SK-N-SH (cell line): ENCODE measurements at regions not wholly inside any gene's neighbourhood (a gene's known extent, or its start where the extent isn't known, plus 50 kb on each side); places are given as distances from the start of the nearest gene placed in this dataset.
"Not testable (repeated sequence)": the region's sequence is repeated elsewhere in the genome, so short reads cannot be mapped to it uniquely, and the experiment has no call there.

Experiments used
- CTCF ChIA-PET: fragments of 300-600, 350-600 bp; formaldehyde crosslinking; extraction: SDS; loops from one replicate; lab custom pipeline; 2021; lab: Yijun Ruan, JAX
- POLR2A ChIA-PET: fragments of 350-600 bp; sonication (Branson Sonifier 250); formaldehyde crosslinking; extraction: SDS; loops from one replicate; lab custom pipeline; 2020; ENCODE audit warnings: antibody characterized with exemption, inconsistent platforms; lab: Yijun Ruan, JAX
- DNase-seq: peaks from one replicate; pipeline ENCODE4 v3.0.0; 2012
- H2AFZ ChIP-seq: fragments of 200-600 bp; sonication (generic); 2 replicates; pipeline ENCODE4 v1.8.1; 2016; ENCODE audit warnings: antibody characterized with exemption, mild to moderate bottlenecking, low read depth
- H3F3A ChIP-seq: fragments of 200-600 bp; sonication (generic); replicated peaks from 2 replicates; pipeline ENCODE3; 2016; ENCODE audit warnings: antibody characterized with exemption, mild to moderate bottlenecking; ENCODE audit not compliant: insufficient read depth
- H3K27ac ChIP-seq, 2 experiments: fragments of 200-500 bp in 1 of 2; fragments of 200-600 bp in 1 of 2; sonication (Bioruptor generic) in 1 of 2; sonication (generic), shearing (Covaris generic) in 1 of 2; 2 replicates each; pipeline versions ENCODE4 v1.5.1 to v1.6.1; 2014 to 2016; ENCODE audit warnings: low read depth in 2 of 2, inconsistent platforms in 1 of 2, low read length in 1 of 2, mild to moderate bottlenecking in 1 of 2, mixed read lengths in 1 of 2
- H3K27me3 ChIP-seq: fragments of 200-600 bp; sonication (generic), shearing (Covaris generic); 2 replicates; pipeline ENCODE4 v1.6.1; 2016; ENCODE audit warnings: mixed run types; ENCODE audit not compliant: insufficient read depth
- H3K36me3 ChIP-seq, 2 experiments: fragments of 200-500 bp in 1 of 2; fragments of 200-600 bp in 1 of 2; sonication (Bioruptor generic) in 1 of 2; sonication (generic) in 1 of 2; replicated peaks in 1 of 2; 2 replicates each; pipeline versions ENCODE3 to v1.5.1; 2014 to 2016; ENCODE audit warnings: low read length in 1 of 2, mild to moderate bottlenecking in 1 of 2; ENCODE audit not compliant: insufficient read depth in 2 of 2, control insufficient read depth in 1 of 2
- H3K4me1 ChIP-seq, 2 experiments: fragments of 200-500 bp in 1 of 2; fragments of 200-600 bp in 1 of 2; sonication (Bioruptor generic) in 1 of 2; sonication (generic), shearing (Covaris generic) in 1 of 2; 2 replicates each; pipeline versions ENCODE4 v1.5.1 to v1.6.1; 2014 to 2016; ENCODE audit warnings: low read depth in 1 of 2, low read length in 1 of 2, mixed run types in 1 of 2; ENCODE audit not compliant: insufficient read depth in 2 of 2, control insufficient read depth in 1 of 2
- H3K4me2 ChIP-seq: fragments of 200-600 bp; sonication (generic), shearing (Covaris generic); 2 replicates; pipeline ENCODE4 v1.6.1; 2017; ENCODE audit warnings: mixed run types
- H3K4me3 ChIP-seq, 2 experiments: fragments of 200-500 bp in 1 of 2; fragments of 200-600 bp in 1 of 2; sonication (Bioruptor generic) in 1 of 2; sonication (generic), shearing (Covaris generic) in 1 of 2; 2 replicates each; pipeline versions ENCODE4 v1.5.1 to v1.8.1; 2014 to 2016; ENCODE audit warnings: low read depth in 2 of 2, inconsistent platforms in 1 of 2, low read length in 1 of 2, mild to moderate bottlenecking in 1 of 2, mixed read lengths in 1 of 2, moderate library complexity in 1 of 2
- H3K79me2 ChIP-seq: fragments of 200-600 bp; sonication (generic); 2 replicates; pipeline ENCODE4 v1.8.1; 2017; ENCODE audit warnings: mild to moderate bottlenecking; ENCODE audit not compliant: insufficient read depth
- H3K9ac ChIP-seq: fragments of 200-600 bp; sonication (generic); 2 replicates; pipeline ENCODE4 v1.6.1; 2017; ENCODE audit warnings: mixed run types
- H3K9me2 ChIP-seq: fragments of 200-600 bp; sonication (generic); 2 replicates; pipeline ENCODE4 v1.6.1; 2017; ENCODE audit warnings: mixed run types
- H3K9me3 ChIP-seq: fragments of 200-600 bp; sonication (generic); 2 replicates; pipeline ENCODE4 v1.6.1; 2017; ENCODE audit warnings: mixed run types, mild to moderate bottlenecking, moderate library complexity
- H4K20me1 ChIP-seq: fragments of 200-600 bp; sonication (generic); 2 replicates; pipeline ENCODE4 v1.6.1; 2017; ENCODE audit warnings: mild to moderate bottlenecking, mixed run types; ENCODE audit not compliant: insufficient read depth
- FOXM1 ChIP-seq: IDR thresholded peaks from 2 replicates; pipeline ENCODE4 v1.4.0; 2012; ENCODE audit warnings: low read depth, mild to moderate bottlenecking
- GABPA ChIP-seq: IDR thresholded peaks from 2 replicates; pipeline ENCODE4 v1.4.0; 2012; ENCODE audit warnings: low read depth, mild to moderate bottlenecking
- RFX5 ChIP-seq: IDR thresholded peaks from 2 replicates; pipeline ENCODE4 v1.6.1; 2012; ENCODE audit warnings: mild to moderate bottlenecking, improper control_type of control experiment, low read length
- SIN3A ChIP-seq: IDR thresholded peaks from 2 replicates; pipeline ENCODE4 v1.6.1; 2012; ENCODE audit warnings: low read depth, mild to moderate bottlenecking, low read length, moderate library complexity, borderline replicate concordance
- TEAD4 ChIP-seq: IDR thresholded peaks from 2 replicates; pipeline ENCODE4 v1.4.0; 2012; ENCODE audit warnings: mild to moderate bottlenecking, borderline replicate concordance; ENCODE audit not compliant: insufficient read depth
- YY1 ChIP-seq: IDR thresholded peaks from 2 replicates; pipeline ENCODE4 v1.4.0; 2012; ENCODE audit warnings: low read depth, mild to moderate bottlenecking
- WGBS: methylation state at CpG from one replicate; pipeline ENCODE4 v1.1.6; 2017; ENCODE audit warnings: low lambda C conversion rate; 5-methylcytosine and 5-hydroxymethylcytosine counted together
- TF ChIP-seq, protein P1 (sequence below): IDR thresholded peaks from 2 replicates; pipeline ENCODE4 v1.4.0; 2012; ENCODE audit warnings: low read depth
- TF ChIP-seq, protein P2 (sequence below): fragments of 200-600 bp; sonication (generic); IDR thresholded peaks from 2 replicates; pipeline ENCODE4 v1.6.1; 2017; ENCODE audit warnings: antibody characterized with exemption, mild to moderate bottlenecking, moderate library complexity

DNA sequence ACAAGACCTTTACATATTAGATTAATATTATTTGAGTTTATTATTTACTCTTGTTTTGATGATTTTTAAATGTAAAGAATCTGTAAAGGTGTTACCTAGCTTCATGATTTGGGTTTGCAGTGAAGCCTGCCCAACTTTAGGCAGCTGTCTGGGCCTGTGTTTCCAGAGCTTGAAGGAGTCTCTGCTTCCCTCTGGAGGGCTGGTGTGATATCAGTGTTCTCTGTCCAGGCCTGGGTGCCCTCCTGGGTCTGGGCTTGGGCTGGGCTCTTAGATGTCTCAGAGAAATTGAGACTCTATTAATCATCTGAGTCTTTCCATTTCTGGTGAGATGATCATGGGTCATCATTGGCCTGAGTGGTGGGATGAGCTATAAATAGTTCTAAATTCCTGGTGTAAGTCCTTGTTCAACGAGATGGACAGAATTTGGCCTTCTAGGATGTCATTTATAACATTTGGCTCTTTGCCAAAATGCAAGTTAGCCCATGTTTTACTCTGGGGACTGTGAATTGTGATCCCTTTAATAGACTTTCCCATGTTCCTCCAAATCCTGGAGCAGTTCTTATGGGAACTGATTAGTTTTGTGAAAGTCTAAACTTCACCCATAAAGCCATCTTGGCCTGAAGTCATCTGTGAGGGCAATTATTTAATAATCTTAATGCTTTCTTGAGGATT, 397.3 kb downstream of the TMEM121 start:
- H3F3A ChIP-seq, POLR2A ChIA-PET, DNase-seq, H3K36me3 ChIP-seq, H3K9ac ChIP-seq, H3K27ac ChIP-seq, H3K9me2 ChIP-seq, H3K4me3 ChIP-seq, H4K20me1 ChIP-seq, H3K79me2 ChIP-seq, H2AFZ ChIP-seq, H3K4me1 ChIP-seq, H3K4me2 ChIP-seq, H3K9me3 ChIP-seq, H3K27me3 ChIP-seq: not testable (repeated sequence)
- 0% methylated on average over 1 of the region's 1 CpG for WGBS
- CTCF ChIA-PET: interaction anchor here (1.2 to 1.5 kb wide), 2 partner anchors 21 to 96 kb away, joined by 3 to 7 read pairs; no protein-coding TSS in a partner anchor

DNA sequence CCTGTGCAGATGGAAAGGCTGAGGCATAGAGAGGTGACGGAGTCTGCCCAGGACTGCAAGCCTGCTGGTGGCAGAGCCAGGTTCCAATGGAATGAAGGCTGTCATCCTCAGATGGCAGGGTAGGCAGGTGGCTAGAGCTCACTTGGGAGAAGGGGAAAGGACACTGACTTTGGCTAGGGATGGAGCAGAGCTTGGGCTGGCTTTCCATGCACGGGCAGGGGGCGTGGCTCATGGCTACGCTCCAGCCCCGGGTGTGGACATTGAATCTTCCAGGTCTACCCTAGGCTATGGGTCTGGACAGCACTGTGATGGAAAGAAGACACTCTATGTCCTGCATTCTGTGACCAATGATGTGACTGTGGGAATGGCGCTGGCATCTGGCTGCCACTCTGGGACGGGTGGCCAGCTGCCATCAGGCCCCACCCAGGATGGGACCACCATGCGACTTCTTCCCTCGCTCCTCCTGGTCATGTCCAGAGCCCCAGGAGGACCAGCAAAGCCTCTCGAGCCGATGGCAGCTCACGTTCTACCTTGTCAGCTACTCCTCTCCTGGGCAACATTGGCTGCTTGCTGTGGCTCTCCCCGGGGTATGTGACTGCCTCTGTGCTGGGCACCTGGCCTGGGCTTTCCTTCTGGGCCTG, 398.7 kb downstream of the TMEM121 start:
- Histone ChIP-seq H4K20me1 (no peaks in the 10 kb centered on the region), H3K79me2 (no peaks in the 10 kb centered on the region), H3K9ac (no peak overlapping the region), H3F3A (no peaks in the 10 kb centered on the region), H3K36me3 (no peaks in the 10 kb centered on the region), H3K27me3 (no peaks in the 10 kb centered on the region), H3K4me2 (no peak overlapping the region), H3K9me3 (no peaks in the 10 kb centered on the region), H3K9me2 (no peaks in the 10 kb centered on the region), H3K4me3 (no peak overlapping the region), H2AFZ (no peak overlapping the region), H3K4me1 (peaks cover 0 to 10% of the 10 kb centered on the region in 2 experiments; a peak in 1 of 4 replicates), H3K27ac (no peak overlapping the region)
- POLR2A ChIA-PET: no interaction called here
- no peak for TF ChIP-seq YY1
- TF ChIP-seq SIN3A: no peak
- TF ChIP-seq, protein P1, sequence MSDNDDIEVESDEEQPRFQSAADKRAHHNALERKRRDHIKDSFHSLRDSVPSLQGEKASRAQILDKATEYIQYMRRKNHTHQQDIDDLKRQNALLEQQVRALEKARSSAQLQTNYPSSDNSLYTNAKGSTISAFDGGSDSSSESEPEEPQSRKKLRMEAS: no peak
- no peak for TF ChIP-seq RFX5
- TF ChIP-seq, protein P2, sequence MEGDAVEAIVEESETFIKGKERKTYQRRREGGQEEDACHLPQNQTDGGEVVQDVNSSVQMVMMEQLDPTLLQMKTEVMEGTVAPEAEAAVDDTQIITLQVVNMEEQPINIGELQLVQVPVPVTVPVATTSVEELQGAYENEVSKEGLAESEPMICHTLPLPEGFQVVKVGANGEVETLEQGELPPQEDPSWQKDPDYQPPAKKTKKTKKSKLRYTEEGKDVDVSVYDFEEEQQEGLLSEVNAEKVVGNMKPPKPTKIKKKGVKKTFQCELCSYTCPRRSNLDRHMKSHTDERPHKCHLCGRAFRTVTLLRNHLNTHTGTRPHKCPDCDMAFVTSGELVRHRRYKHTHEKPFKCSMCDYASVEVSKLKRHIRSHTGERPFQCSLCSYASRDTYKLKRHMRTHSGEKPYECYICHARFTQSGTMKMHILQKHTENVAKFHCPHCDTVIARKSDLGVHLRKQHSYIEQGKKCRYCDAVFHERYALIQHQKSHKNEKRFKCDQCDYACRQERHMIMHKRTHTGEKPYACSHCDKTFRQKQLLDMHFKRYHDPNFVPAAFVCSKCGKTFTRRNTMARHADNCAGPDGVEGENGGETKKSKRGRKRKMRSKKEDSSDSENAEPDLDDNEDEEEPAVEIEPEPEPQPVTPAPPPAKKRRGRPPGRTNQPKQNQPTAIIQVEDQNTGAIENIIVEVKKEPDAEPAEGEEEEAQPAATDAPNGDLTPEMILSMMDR: no peak
- no peak for TF ChIP-seq FOXM1
- TF ChIP-seq TEAD4: no peak
- no peak for TF ChIP-seq GABPA
- CTCF ChIA-PET: interaction anchor here (1.2 kb wide), 1 partner anchor 97 kb away, joined by 3 read pairs; no protein-coding TSS in a partner anchor
- 37% methylated on average over 12 of the region's 13 CpGs for WGBS
- DNase-seq: no peak
